Fibroblast of the aortic adventitia (primary cell): ENCODE measurements at regions not wholly inside any gene's neighbourhood (a gene's known extent, or its start where the extent isn't known, plus 50 kb on each side); places are given as distances from the start of the nearest gene placed in this dataset.

Source experiments
- DNase-seq: peaks from one replicate; pipeline ENCODE4 v3.0.0-alpha.2; 2010; ENCODE audit warnings: low read depth
- H3K4me3 ChIP-seq: 2 replicates; pipeline ENCODE4 v1.5.1; 2011; ENCODE audit warnings: low read depth, mild to moderate bottlenecking, control low read depth, low read length, moderate library complexity
- TF ChIP-seq, protein P1 (sequence below): IDR thresholded peaks from 2 replicates; pipeline ENCODE4 v1.5.1; 2011; ENCODE audit warnings: mild to moderate bottlenecking, low read length, control low read depth, inconsistent platforms; ENCODE audit not compliant: insufficient read depth

DNA sequence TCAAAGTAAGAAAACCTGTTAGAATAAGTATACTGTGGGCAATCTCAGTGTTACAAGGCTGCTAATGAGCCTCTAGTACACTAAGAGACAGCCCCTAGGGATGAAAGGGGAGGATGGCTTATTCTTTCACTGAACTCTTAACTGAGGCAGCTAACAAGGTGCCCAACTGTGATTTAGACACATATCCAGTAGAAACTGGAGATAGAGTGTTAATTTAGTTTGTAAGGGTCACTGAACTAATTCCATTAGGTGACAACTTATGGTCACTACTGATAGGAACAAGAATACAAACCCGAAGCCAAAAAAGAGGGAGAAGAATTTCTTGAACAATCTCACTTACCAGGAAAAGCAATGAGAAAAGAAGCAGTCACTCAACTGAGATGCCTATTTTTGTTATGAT lies 1010.6 kb downstream of the PCDH9 start:
- TF ChIP-seq, protein P1, sequence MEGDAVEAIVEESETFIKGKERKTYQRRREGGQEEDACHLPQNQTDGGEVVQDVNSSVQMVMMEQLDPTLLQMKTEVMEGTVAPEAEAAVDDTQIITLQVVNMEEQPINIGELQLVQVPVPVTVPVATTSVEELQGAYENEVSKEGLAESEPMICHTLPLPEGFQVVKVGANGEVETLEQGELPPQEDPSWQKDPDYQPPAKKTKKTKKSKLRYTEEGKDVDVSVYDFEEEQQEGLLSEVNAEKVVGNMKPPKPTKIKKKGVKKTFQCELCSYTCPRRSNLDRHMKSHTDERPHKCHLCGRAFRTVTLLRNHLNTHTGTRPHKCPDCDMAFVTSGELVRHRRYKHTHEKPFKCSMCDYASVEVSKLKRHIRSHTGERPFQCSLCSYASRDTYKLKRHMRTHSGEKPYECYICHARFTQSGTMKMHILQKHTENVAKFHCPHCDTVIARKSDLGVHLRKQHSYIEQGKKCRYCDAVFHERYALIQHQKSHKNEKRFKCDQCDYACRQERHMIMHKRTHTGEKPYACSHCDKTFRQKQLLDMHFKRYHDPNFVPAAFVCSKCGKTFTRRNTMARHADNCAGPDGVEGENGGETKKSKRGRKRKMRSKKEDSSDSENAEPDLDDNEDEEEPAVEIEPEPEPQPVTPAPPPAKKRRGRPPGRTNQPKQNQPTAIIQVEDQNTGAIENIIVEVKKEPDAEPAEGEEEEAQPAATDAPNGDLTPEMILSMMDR: no peak
- no peak for DNase-seq

DNA sequence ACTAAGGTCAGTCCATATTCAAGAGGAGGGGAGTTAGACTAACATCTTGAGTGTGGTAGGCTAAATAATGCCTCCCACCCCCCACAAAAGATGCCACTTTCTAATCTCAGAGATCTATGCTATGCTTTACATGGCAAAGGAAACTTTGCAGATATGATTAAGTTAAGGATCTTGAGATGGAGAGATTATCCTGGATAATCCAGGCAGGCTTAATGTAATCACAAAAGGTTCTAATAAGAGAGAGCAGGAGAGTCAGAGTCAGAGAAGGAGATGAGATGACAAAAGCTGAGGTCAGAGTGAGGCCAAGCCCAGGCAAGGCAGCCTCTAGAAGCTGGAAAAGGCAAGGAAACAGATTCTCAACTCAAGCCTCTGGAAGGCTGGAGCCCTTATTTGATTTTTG lies 1011.6 kb downstream of the PCDH9 start:
- DNase-seq: no peak
- TF ChIP-seq, protein P1: no peak
- no peak overlapping the region for H3K4me3 ChIP-seq

More for the DNA sequence above, 1010.6 kb downstream of the PCDH9 start:
- H3K4me3 ChIP-seq: no peak overlapping the region

DNA sequence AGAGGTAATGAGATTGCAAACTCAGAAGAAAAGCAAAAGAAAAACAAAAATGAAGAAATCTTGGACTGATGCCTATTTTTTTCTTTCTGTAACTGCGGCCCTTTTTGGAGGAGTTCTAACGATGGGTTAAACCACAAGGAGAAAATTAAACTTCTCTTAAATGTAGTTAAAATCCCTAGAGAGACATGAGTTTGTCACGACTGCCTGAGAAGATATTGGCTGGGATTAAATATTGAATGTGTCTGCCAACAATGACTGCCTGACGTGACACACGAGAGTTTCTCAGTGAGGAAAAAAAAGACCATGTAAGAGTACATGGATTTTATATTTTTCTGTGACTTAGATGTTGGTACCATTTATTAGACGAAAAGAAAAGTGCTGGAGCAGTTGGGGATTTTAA lies 1013.4 kb downstream of the PCDH9 start:
- TF ChIP-seq, protein P1: no peak
- peak; percentile 31 for DNase-seq
- no peak overlapping the region for H3K4me3 ChIP-seq

DNA sequence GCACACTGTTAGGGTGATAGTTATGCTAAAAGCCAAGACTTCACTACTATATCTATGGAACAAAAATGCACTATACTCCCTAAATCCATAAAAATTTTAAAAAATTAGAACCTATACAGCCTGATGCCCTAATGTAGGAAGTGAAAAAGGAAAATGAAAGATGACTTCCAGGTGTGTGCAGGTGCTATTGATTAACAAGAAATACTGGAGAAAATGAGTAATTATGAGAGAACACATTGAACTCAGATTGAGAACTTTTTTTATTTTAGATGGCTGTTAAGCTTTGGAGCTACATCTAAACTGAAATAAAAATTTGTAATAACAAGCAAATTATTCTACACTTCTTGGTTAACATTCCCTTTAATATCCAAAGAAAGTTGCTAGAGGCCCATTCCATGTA lies 1015.7 kb downstream of the PCDH9 start:
- no peak for DNase-seq
- TF ChIP-seq, protein P1: no peak
- H3K4me3 ChIP-seq: no peak overlapping the region

DNA sequence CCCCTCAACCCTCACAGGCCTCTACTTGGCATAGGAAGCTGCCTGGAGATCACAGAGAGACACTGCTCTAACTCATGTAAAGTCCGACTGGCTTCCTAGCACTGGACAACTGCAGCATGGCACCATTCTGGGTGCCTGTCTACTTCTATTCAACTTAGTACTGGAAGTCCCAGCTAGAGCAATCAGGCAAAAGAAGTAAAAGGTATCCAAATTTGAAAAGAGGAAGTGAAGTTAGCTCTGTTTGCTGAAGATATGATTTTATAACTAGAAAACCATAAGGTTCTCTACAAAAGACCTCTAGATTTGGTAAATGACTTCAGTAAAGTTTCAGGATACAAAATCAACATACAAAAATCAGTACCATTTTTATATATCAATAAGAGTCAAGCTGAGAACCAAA lies 1017.6 kb downstream of the PCDH9 start:
- TF ChIP-seq, protein P1: no peak
- no peak for DNase-seq

DNA sequence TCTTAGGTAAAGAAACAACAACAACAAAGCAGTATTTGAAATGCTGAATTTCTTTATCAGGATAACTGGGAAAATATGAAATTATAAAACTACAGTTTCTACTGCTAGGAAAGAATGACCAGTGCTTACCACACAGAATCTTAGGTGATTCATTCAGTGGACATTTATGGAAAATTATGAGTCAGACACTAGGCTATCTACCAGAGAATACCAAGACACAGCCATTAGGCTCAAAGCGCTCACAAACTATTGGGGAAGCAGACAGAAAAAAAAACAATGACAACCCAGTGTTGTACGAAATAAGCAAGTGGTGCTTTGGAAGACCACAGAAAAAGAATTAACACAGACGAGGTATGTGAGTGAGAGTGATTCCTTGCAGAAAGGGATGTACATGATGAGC lies 1019.5 kb downstream of the PCDH9 start:
- TF ChIP-seq, protein P1: no peak
- H3K4me3 ChIP-seq: no peak overlapping the region
- peak; percentile 92 for DNase-seq

More for the DNA sequence above, 1017.6 kb downstream of the PCDH9 start:
- H3K4me3 ChIP-seq: no peak overlapping the region

DNA sequence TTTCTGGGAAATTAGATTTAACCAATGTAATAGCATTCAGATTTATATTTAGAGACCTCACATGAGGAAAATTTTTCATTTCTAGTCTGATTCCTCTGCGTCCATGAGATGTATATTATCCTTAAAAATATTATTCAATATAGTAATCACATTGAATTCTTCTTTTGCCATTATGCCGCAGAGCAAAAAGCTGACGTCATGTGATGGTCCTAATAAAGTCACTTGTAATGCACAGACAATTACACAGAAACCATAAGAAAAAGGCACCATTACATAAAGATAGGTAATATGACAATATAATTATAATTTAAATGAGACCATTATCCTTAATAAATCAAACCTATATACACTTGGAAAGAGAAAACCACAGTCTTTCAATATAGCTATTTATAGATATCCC lies 1021.5 kb downstream of the PCDH9 start:
- TF ChIP-seq, protein P1: no peak
- no peak overlapping the region for H3K4me3 ChIP-seq
- DNase-seq: no peak
